ENCODE measurements at regions not wholly inside any gene's neighbourhood (a gene's known extent, or its start where the extent isn't known, plus 50 kb on each side); places are given as distances from the start of the nearest gene placed in this dataset.

DNA sequence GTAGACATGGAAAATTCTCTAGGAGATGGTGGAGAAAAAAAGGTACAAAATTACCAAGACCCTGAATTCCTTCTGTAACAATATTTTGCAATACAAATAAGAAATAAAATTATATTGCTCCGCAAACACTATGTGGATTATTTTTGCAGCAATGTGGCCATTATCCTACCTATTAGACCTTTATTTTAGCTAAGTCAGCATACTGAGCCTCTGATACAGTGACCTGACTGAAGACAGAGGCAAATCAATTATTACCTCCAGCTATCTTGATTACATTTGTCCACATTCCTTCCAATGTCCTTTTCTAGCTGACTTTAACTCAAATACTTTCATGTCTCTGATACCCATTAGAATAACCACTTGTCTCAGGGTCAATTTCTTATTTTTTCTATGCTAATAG, 610.9 kb downstream of the LRRIQ3 start:
- intact Hi-C loops (cut with DNase I) = no loop called here
- H3K4me1 ChIP-seq (replicated peaks in 1 of 2) = no peaks in the 10 kb centered on the region
- WGBS, 4 donors = 97 to 100% (median 97%) methylated on average over 1 of the region's 1 CpG
- no peaks in the 10 kb centered on the region for H3K36me3 ChIP-seq (replicated peaks in 1 of 2)
- TF ChIP-seq, protein P1, sequence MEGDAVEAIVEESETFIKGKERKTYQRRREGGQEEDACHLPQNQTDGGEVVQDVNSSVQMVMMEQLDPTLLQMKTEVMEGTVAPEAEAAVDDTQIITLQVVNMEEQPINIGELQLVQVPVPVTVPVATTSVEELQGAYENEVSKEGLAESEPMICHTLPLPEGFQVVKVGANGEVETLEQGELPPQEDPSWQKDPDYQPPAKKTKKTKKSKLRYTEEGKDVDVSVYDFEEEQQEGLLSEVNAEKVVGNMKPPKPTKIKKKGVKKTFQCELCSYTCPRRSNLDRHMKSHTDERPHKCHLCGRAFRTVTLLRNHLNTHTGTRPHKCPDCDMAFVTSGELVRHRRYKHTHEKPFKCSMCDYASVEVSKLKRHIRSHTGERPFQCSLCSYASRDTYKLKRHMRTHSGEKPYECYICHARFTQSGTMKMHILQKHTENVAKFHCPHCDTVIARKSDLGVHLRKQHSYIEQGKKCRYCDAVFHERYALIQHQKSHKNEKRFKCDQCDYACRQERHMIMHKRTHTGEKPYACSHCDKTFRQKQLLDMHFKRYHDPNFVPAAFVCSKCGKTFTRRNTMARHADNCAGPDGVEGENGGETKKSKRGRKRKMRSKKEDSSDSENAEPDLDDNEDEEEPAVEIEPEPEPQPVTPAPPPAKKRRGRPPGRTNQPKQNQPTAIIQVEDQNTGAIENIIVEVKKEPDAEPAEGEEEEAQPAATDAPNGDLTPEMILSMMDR (IDR thresholded peaks at IDR 0.05) = no peak
- TF ChIP-seq POLR2A (IDR thresholded peaks at IDR 0.05) = no peak
- DNase-seq = no peak
- H3K4me3 ChIP-seq = no peak overlapping the region
- H3K9me3 ChIP-seq (replicated peaks in 1 of 3) = no peaks in the 10 kb centered on the region
- H3K27me3 ChIP-seq = no peaks in the 10 kb centered on the region
- H3K27ac ChIP-seq = no peak overlapping the region

DNA sequence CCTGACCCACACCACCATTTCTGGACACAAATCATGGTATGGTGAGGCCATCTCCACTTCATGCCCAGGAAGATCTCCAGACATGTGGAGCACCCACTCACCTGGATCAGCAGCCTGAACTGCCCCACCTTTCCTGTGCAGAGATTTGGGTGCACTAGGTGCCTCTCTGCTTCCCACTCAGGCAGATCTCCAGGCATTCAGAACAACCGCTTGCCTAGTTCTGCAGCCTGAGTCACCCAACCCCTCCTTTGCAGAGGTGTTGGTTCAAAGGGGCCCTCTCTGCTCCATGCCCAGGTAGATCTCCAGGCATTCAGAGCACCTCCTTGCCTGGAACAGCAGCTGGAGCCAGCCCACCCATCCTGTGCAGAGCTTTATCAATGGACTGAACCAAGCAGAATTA, 620.8 kb downstream of the LRRIQ3 start:
- H3K27me3 ChIP-seq = no peaks in the 10 kb centered on the region
- H3K9me3 ChIP-seq (replicated peaks in 1 of 3) = no peaks in the 10 kb centered on the region
- no peak for DNase-seq
- no peaks in the 10 kb centered on the region for H3K36me3 ChIP-seq (replicated peaks in 1 of 2)
- 95 to 97% methylated on average over 1 of the region's 1 CpG; no CpG with 5 or more reads in 2 of the 4 donors for WGBS, 4 donors
- intact Hi-C loops (cut with DNase I) = no loop called here
- H3K4me3 ChIP-seq = no peak overlapping the region
- no peak for TF ChIP-seq POLR2A (IDR thresholded peaks at IDR 0.05)
- TF ChIP-seq, protein P1 (IDR thresholded peaks at IDR 0.05) = no peak
- no peak overlapping the region for H3K27ac ChIP-seq
- no peaks in the 10 kb centered on the region for H3K4me1 ChIP-seq (replicated peaks in 1 of 2)

DNA sequence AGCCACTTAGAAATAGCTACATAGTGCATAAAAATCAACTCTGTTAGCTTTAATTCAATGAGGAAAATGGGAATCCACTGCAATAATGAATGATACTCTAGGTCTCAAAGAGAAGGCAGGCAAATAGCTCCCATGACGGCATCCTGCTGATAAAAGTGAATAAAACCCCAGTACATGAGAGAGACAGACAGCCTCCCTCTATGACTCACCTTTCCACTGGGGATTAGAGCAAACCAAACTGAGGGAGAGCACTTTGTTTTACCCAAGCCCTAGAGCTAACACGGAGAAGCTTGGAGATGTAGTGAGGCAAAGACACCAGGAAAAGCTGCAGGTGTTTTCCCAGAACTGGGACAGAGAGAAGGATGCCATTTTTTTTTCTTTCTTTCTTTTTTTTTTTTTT, 621.9 kb downstream of the LRRIQ3 start:
- Histone ChIP-seq H3K4me1 (replicated peaks in 1 of 2) (no peaks in the 10 kb centered on the region), H3K4me3 (no peak overlapping the region), H3K27me3 (no peaks in the 10 kb centered on the region), H3K36me3 (replicated peaks in 1 of 2) (no peaks in the 10 kb centered on the region), H3K9me3 (replicated peaks in 1 of 3) (no peaks in the 10 kb centered on the region), H3K27ac (no peak overlapping the region)
- TF ChIP-seq POLR2A (IDR thresholded peaks at IDR 0.05) = no peak
- TF ChIP-seq, protein P1 (IDR thresholded peaks at IDR 0.05) = no peak
- WGBS, 4 donors = 77 to 84% (median 80%) methylated on average over 2 of the region's 2 CpGs
- DNase-seq = no peak
- intact Hi-C loops (cut with DNase I) = no loop called here

DNA sequence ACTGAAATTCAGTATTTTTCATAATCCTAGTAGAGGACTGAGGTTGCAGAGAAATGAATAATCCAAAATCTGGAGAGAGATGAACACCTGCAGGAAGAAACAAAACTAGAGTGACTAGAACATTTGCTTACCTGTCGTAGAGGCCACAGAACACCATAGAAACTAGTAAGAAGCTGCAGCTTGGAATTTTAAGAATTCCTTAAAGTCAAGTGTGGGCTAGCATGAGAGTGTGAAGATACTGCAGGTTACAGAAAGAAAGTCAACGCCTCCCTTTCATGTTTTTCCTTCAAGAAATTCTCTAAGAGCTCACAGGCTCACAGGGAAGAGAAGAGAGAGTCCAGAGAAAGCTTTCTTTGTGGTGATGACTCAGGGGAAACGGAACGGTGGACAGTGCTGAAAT, 633.7 kb downstream of the LRRIQ3 start:
- WGBS, 4 donors = 72 to 77% (median 75%) methylated on average over 4 of the region's 4 CpGs

More for the DNA sequence above, 633.7 kb downstream of the LRRIQ3 start:
- peaks cover 0 to 3% (median 0%) of the 10 kb centered on the region in 3 donors for H3K9me3 ChIP-seq (replicated peaks in 1 of 3)
- H3K27me3 ChIP-seq = no peaks in the 10 kb centered on the region
- no peak overlapping the region for H3K27ac ChIP-seq
- TF ChIP-seq POLR2A (IDR thresholded peaks at IDR 0.05) = no peak
- TF ChIP-seq, protein P1 (IDR thresholded peaks at IDR 0.05) = no peak
- no peaks in the 10 kb centered on the region for H3K4me1 ChIP-seq (replicated peaks in 1 of 2)
- H3K4me3 ChIP-seq = no peak overlapping the region
- DNase-seq = no peak
- intact Hi-C loops (cut with DNase I) = no loop called here
- H3K36me3 ChIP-seq (replicated peaks in 1 of 2) = no peaks in the 10 kb centered on the region

All from adrenal gland (tissue), 9 donors.